ENCODE measurements at regions not wholly inside any gene's neighbourhood (a gene's known extent, or its start where the extent isn't known, plus 50 kb on each side); places are given as distances from the start of the nearest gene placed in this dataset.

GRCh38 chr20:40536808-40537207, 152.2 kb downstream of the MAFB start:
- DNase-seq: no peak

- DNase-seq: no peak
Observed at GRCh38 chr20:40535816-40536215, 153.2 kb downstream of the MAFB start.

GRCh38 chr20:40532103-40532502, 156.9 kb downstream of the MAFB start:
- no peak for DNase-seq

GRCh38 chr20:40525351-40525750, 163.7 kb downstream of the MAFB start:
- no peak for DNase-seq

GRCh38 chr20:40524071-40524470, 165.0 kb downstream of the MAFB start:
- no peak for DNase-seq

- no peak for DNase-seq
Observed at GRCh38 chr20:40522405-40522804, 166.6 kb downstream of the MAFB start.

- DNase-seq: no peak
Observed at GRCh38 chr20:40521962-40522361, 167.1 kb downstream of the MAFB start.

GRCh38 chr20:40519918-40520317, 169.1 kb downstream of the MAFB start:
- no peak for DNase-seq

- DNase-seq: no peak
Observed at GRCh38 chr20:40512994-40513393, 176.0 kb downstream of the MAFB start.

- DNase-seq: no peak
Observed at GRCh38 chr20:40512591-40512990, 176.4 kb downstream of the MAFB start.

- DNase-seq: no peak
Observed at GRCh38 chr20:40511478-40511877, 177.6 kb downstream of the MAFB start.

- no peak for DNase-seq
Observed at GRCh38 chr20:40510622-40511021, 178.4 kb downstream of the MAFB start.

- no peak for DNase-seq
Observed at GRCh38 chr20:40508821-40509220, 180.2 kb downstream of the MAFB start.

GRCh38 chr20:40506537-40506939, 182.5 kb downstream of the MAFB start:
- DNase-seq: no peak

- DNase-seq: no peak
Observed at GRCh38 chr20:40503119-40503518, 185.9 kb downstream of the MAFB start.

GRCh38 chr20:40502576-40502975, 186.5 kb downstream of the MAFB start:
- DNase-seq: no peak

- DNase-seq: no peak
Observed at GRCh38 chr20:40499391-40499790, 189.6 kb downstream of the MAFB start.

GRCh38 chr20:40497899-40498691, 190.9 kb downstream of the MAFB start:
- no peak for DNase-seq

GRCh38 chr20:40495956-40496355, 193.1 kb downstream of the MAFB start:
- DNase-seq: no peak

- DNase-seq: no peak
Observed at GRCh38 chr20:40494248-40494647, 194.8 kb downstream of the MAFB start.

GRCh38 chr20:40493549-40493948, 195.5 kb downstream of the MAFB start:
- no peak for DNase-seq

- DNase-seq: no peak
Observed at GRCh38 chr20:40493071-40493470, 196.0 kb downstream of the MAFB start.

GRCh38 chr20:40491009-40491590, 197.9 kb downstream of the MAFB start:
- no peak for DNase-seq

GRCh38 chr20:40489886-40490285, 199.2 kb downstream of the MAFB start:
- DNase-seq: no peak

GRCh38 chr20:40488401-40488800, 200.6 kb downstream of the MAFB start:
- DNase-seq: no peak

All from NCI-H1092 treated with DMSO at 0.1 percent for 48 hours (cell line).